IMR-90 (cell line): ENCODE measurements at regions not wholly inside any gene's neighbourhood (a gene's known extent, or its start where the extent isn't known, plus 50 kb on each side); places are given as distances from the start of the nearest gene placed in this dataset.

Experiments used
- CTCF ChIP-seq: conservative IDR thresholded peaks from 2 replicates; pipeline ENCODE4 v1.5.1; 2012; ENCODE audit warnings: mild to moderate bottlenecking, low read depth, low read length, improper control_type of control experiment
- FOS ChIP-seq: fragments of 150-350 bp; IDR thresholded peaks from 2 replicates; pipeline ENCODE4 v1.6.1; 2016; ENCODE audit warnings: low read depth, low read length
- MXI1 ChIP-seq: IDR thresholded peaks from 2 replicates; pipeline ENCODE4 v1.6.1; 2012; ENCODE audit warnings: low read depth, mild to moderate bottlenecking, low read length, moderate library complexity, borderline replicate concordance
- POLR2A ChIP-seq: IDR thresholded peaks from 2 replicates; pipeline ENCODE4 v1.6.1; 2012; ENCODE audit warnings: mild to moderate bottlenecking, low read depth, low read length
- RAD21 ChIP-seq: IDR thresholded peaks from 2 replicates; pipeline ENCODE4 v1.6.1; 2012; ENCODE audit warnings: low read length, improper control_type of control experiment
- USF2 ChIP-seq: fragments of 150-350 bp; IDR thresholded peaks from 2 replicates; pipeline ENCODE4 v1.6.1; 2017; ENCODE audit warnings: mild to moderate bottlenecking, antibody characterized with exemption, low read length, low read depth
- TF ChIP-seq, protein P1 (sequence below): fragments of 150-350 bp; IDR thresholded peaks from 2 replicates; pipeline ENCODE4 v1.6.1; 2016; ENCODE audit warnings: low read depth, mild to moderate bottlenecking, low read length, moderate library complexity, borderline replicate concordance

DNA sequence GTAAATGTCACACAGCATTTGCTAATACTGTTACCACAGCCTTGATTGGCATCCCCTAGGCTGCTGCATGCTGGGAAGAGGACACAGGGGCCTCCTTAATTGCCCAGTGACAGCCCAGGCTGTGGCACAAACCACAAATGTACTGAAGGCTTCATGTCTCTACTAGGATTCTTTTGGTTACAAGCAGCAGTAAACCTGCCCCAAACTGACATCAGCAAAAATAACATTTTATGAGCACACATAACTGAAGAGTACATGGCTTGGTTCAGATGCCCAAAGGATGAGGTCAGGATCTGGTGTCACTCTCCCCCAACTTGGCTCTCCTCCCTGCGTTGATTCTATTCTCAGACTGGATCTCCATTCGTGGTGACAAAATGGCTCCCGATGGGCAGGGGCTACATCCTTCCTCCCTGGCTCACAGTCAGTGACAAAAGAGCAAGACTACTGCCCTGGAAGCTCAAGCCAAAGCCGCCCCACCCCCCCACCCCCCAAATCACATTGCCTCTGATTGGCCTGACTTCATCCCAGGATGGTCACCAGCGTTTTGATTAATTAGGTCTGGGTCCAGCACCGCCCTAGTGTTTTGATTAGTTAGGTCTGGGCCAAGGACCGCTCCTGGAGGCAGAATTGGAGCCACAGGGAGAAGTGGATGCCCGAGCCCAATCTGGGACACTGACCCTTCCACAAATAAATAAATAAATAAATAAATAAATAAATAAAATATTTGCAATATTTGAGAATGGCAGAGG is 180.5 kb upstream of the RBPJ start:
- no peak for TF ChIP-seq USF2
- no peak for TF ChIP-seq CTCF
- TF ChIP-seq POLR2A, result no peak
- no peak for TF ChIP-seq MXI1
- TF ChIP-seq FOS, result no peak
- TF ChIP-seq, protein P1, sequence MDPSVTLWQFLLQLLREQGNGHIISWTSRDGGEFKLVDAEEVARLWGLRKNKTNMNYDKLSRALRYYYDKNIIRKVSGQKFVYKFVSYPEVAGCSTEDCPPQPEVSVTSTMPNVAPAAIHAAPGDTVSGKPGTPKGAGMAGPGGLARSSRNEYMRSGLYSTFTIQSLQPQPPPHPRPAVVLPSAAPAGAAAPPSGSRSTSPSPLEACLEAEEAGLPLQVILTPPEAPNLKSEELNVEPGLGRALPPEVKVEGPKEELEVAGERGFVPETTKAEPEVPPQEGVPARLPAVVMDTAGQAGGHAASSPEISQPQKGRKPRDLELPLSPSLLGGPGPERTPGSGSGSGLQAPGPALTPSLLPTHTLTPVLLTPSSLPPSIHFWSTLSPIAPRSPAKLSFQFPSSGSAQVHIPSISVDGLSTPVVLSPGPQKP, result no peak
- TF ChIP-seq RAD21, result no peak
